ENCODE measurements at regions not wholly inside any gene's neighbourhood (a gene's known extent, or its start where the extent isn't known, plus 50 kb on each side); places are given as distances from the start of the nearest gene placed in this dataset.

DNA sequence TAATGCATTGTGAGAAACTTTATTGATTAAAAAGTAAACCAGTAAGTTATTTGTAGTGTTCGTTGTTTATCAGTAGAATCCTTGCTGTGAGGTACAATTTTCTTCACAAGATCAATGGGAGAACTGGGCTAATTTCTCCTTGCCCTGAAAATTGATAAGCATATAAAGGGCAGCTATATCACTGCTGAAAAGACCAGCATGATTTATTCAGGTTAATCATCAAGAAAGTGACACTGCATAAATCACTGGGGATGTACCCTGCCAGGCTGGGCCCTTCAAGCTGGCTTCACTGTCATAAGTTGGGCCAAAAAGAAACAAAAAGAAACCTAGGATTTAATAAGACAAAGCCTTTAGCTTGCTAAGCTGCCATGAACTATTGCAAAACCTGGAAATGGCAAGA lies 746.7 kb downstream of the STPG2 start:
- TF ChIP-seq CTCF (IDR thresholded peaks at IDR 0.05) (no peak), POLR2A (IDR thresholded peaks at IDR 0.05) (no peak), POLR2AphosphoS5 (IDR thresholded peaks at IDR 0.05) (no peak)

All from transverse colon (tissue), 4 donors.